ENCODE measurements at regions not wholly inside any gene's neighbourhood (a gene's known extent, or its start where the extent isn't known, plus 50 kb on each side); places are given as distances from the start of the nearest gene placed in this dataset.

GRCh38 chr6:141443032-141443431 lies 689.7 kb upstream of the GJE1 start:
- WGBS, 2 donors, result 71 to 77% methylated on average over 2 of the region's 2 CpGs
- intact Hi-C loops (cut with DNase I; ENCODE audit: low total_unique reads), result no loop called here

GRCh38 chr6:141439513-141439912 lies 693.2 kb upstream of the GJE1 start:
- Histone ChIP-seq H3K4me3 (no peak overlapping the region), H3K9me3 (no peaks in the 10 kb centered on the region), H3K36me3 (ENCODE audit: low read depth, missing control alignments) (no peaks in the 10 kb centered on the region), H3K27me3 (no peaks in the 10 kb centered on the region), H3K27ac (no peak overlapping the region), H3K4me1 (no peaks in the 10 kb centered on the region)
- intact Hi-C loops (cut with DNase I; ENCODE audit: low total_unique reads), result no loop called here
- no peak for DNase-seq
- TF ChIP-seq, protein P1, sequence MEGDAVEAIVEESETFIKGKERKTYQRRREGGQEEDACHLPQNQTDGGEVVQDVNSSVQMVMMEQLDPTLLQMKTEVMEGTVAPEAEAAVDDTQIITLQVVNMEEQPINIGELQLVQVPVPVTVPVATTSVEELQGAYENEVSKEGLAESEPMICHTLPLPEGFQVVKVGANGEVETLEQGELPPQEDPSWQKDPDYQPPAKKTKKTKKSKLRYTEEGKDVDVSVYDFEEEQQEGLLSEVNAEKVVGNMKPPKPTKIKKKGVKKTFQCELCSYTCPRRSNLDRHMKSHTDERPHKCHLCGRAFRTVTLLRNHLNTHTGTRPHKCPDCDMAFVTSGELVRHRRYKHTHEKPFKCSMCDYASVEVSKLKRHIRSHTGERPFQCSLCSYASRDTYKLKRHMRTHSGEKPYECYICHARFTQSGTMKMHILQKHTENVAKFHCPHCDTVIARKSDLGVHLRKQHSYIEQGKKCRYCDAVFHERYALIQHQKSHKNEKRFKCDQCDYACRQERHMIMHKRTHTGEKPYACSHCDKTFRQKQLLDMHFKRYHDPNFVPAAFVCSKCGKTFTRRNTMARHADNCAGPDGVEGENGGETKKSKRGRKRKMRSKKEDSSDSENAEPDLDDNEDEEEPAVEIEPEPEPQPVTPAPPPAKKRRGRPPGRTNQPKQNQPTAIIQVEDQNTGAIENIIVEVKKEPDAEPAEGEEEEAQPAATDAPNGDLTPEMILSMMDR (IDR thresholded peaks at IDR 0.05), result no peak
- TF ChIP-seq POLR2A (IDR thresholded peaks at IDR 0.05), result no peak

More at GRCh38 chr6:141443032-141443431, 689.7 kb upstream of the GJE1 start:
- Histone ChIP-seq H3K36me3 (ENCODE audit: low read depth, missing control alignments) (no peaks in the 10 kb centered on the region), H3K9me3 (no peaks in the 10 kb centered on the region), H3K27me3 (no peaks in the 10 kb centered on the region), H3K27ac (no peak overlapping the region), H3K4me3 (no peak overlapping the region), H3K4me1 (no peaks in the 10 kb centered on the region)
- no peak for TF ChIP-seq POLR2A (IDR thresholded peaks at IDR 0.05)
- TF ChIP-seq, protein P1 (IDR thresholded peaks at IDR 0.05), result no peak
- DNase-seq, result no peak

DNA sequence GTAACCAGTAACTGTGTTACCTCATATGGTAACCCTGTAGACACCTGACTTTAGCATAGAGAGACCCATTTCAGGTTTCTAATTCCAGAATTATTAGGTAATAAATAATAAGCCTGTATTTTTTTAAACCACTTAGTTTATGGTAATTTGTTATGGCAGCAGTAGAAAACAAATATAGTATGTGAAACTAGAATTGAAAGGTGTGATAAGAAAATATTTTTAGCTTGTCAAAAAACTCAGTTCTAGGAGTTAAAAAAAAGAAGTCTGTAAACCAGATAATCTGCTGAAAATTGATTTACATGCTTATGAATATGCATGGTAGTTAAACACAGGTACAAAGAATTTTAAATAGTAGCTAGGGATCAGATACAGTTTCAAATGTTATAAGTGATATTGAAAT lies 695.0 kb upstream of the GJE1 start:
- TF ChIP-seq, protein P1 (IDR thresholded peaks at IDR 0.05), result no peak
- H3K36me3 ChIP-seq (ENCODE audit: low read depth, missing control alignments), result no peaks in the 10 kb centered on the region
- no peaks in the 10 kb centered on the region for H3K4me1 ChIP-seq
- DNase-seq, result no peak
- intact Hi-C loops (cut with DNase I; ENCODE audit: low total_unique reads), result no loop called here
- no peak overlapping the region for H3K27ac ChIP-seq
- H3K27me3 ChIP-seq, result no peaks in the 10 kb centered on the region
- H3K9me3 ChIP-seq, result no peaks in the 10 kb centered on the region
- H3K4me3 ChIP-seq, result no peak overlapping the region

DNA sequence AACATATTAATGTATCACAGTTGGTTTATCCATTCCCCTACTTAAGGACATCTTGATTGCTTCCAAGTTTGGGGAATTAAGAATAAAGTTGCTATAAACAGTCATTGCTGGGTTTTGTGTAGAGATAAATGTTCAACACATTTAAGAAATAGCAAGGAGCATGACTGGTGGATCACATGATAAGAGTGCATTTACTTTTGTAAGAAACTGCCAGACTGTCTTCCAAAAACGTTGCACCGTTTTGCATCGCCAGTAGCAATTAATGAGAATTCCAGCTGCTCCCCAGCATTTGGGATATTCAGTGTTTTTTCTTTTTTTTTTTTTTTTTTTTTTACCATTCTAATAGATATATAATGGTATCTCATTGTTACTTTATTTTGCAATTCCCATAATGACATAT lies 695.7 kb upstream of the GJE1 start:
- intact Hi-C loops (cut with DNase I; ENCODE audit: low total_unique reads), result no loop called here
- TF ChIP-seq POLR2A (IDR thresholded peaks at IDR 0.05), result no peak
- TF ChIP-seq, protein P1 (IDR thresholded peaks at IDR 0.05), result no peak
- no peak for DNase-seq
- H3K27me3 ChIP-seq, result no peaks in the 10 kb centered on the region
- H3K4me3 ChIP-seq, result no peak overlapping the region
- 56 to 79% methylated on average over 3 of the region's 3 CpGs for WGBS, 2 donors
- H3K27ac ChIP-seq, result no peak overlapping the region
- no peaks in the 10 kb centered on the region for H3K36me3 ChIP-seq (ENCODE audit: low read depth, missing control alignments)
- no peaks in the 10 kb centered on the region for H3K4me1 ChIP-seq
- no peaks in the 10 kb centered on the region for H3K9me3 ChIP-seq

DNA sequence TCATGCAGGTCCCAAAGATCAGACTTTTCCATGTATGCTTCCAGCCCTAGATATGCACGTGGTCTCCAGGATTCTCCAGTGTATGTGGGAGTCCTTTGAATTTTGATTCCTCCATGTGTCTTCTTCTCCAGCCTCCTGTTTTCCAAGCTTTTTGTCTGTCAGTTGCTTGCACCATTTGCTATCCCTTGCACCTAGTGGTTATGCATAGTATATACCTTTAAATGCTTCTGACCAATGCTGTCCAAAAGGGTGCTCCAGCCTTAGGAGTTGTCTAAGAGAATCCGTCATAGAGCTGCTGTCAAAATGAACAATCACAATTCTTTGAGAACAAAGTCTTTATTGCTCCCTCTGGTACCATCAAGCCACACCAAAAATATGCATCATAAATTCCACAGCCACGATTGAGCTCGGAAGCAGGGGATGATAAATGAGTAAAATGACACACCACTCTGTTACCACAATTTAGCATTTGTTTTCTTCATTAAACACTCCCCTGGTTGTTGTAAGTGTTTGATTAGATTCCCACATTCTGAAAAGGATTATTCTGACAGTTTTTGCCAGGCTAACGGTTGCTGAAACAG lies 706.2 kb upstream of the GJE1 start:
- H3K4me1 ChIP-seq, result no peaks in the 10 kb centered on the region
- no peak for TF ChIP-seq POLR2A (IDR thresholded peaks at IDR 0.05)
- TF ChIP-seq, protein P1 (IDR thresholded peaks at IDR 0.05), result no peak
- no peak for DNase-seq
- no peaks in the 10 kb centered on the region for H3K9me3 ChIP-seq
- no peaks in the 10 kb centered on the region for H3K36me3 ChIP-seq (ENCODE audit: low read depth, missing control alignments)
- no peaks in the 10 kb centered on the region for H3K27me3 ChIP-seq
- H3K4me3 ChIP-seq, result no peak overlapping the region
- H3K27ac ChIP-seq, result no peak overlapping the region
- 79 to 85% methylated on average over 5 of the region's 5 CpGs for WGBS, 2 donors
- intact Hi-C loops (cut with DNase I; ENCODE audit: low total_unique reads), result no loop called here
